HCT116 (cell line): ENCODE measurements at regions not wholly inside any gene's neighbourhood (a gene's known extent, or its start where the extent isn't known, plus 50 kb on each side); places are given as distances from the start of the nearest gene placed in this dataset.

ENCODE experiments used
- ATAC-seq: fragments of 200-7000 bp; cut with Tn5 transposase; 2 replicates; pipeline ENCODE4 v1.9.1; 2020; ENCODE audit warnings: mild to moderate bottlenecking, moderate library complexity
- BruUV-seq: library from RNA; stranded (reverse); fragments of 400-500 nt; replicated peaks from 2 replicates; lab custom pipeline; 2021; lab: Mats Ljungman, UMichigan
- CTCF ChIA-PET: fragments of 300-600 bp; sonication (Branson Sonifier 250); formaldehyde crosslinking; loops from one replicate; lab custom pipeline; 2021; ENCODE audit warnings: antibody characterized with exemption; lab: Charles Lee
- POLR2A ChIA-PET: fragments of 300-600, 350-600 bp; sonication (Branson Sonifier 250); formaldehyde crosslinking; loops from one replicate; lab custom pipeline; 2021; ENCODE audit warnings: antibody characterized with exemption; lab: Charles Lee
- RAD21 ChIA-PET, 2 experiments: fragments of 300-600 bp; sonication (Branson Sonifier 250); formaldehyde crosslinking; loops; one replicate each; lab custom pipeline; 2023; ENCODE audit warnings: low total read pairs in 2 of 2; ENCODE audit not compliant: uncharacterized antibody in 2 of 2, unreplicated experiment in 2 of 2, low non-redundant PET in 1 of 2; lab: Charles Lee
- DNase-seq: peaks from one replicate; pipeline ENCODE4 v3.0.0-alpha.2; 2010; ENCODE audit warnings: low read depth, low spot score
- H2AFZ ChIP-seq: fragments of 200-600 bp; shearing (Covaris generic), sonication (generic); 2 replicates; pipeline ENCODE4 v1.6.1; 2017; ENCODE audit warnings: low read depth, mixed run types, mixed read lengths, antibody characterized with exemption, low read length; ENCODE audit not compliant: poor library complexity, severe bottlenecking
- H3K27ac ChIP-seq: 2 replicates; pipeline ENCODE4 v1.5.1; 2012; ENCODE audit warnings: low read depth, low read length
- H3K27me3 ChIP-seq: fragments of 200-600 bp; sonication (generic); 2 replicates; pipeline ENCODE4 v1.6.1; 2016; ENCODE audit warnings: mixed run types, low read length, mixed read lengths; ENCODE audit not compliant: insufficient read depth
- H3K36me3 ChIP-seq, 2 experiments: fragments of 200-500 bp in 1 of 2; fragments of 200-600 bp in 1 of 2; sonication (Bioruptor generic) in 1 of 2; sonication (generic) in 1 of 2; 2 replicates each; pipeline versions ENCODE4 v1.5.1 to v1.6.1; 2014 to 2016; ENCODE audit warnings: low read length in 2 of 2, inconsistent platforms in 1 of 2, mixed read lengths in 1 of 2, mixed run types in 1 of 2; ENCODE audit not compliant: insufficient read depth in 2 of 2, control insufficient read depth in 1 of 2
- H3K4me1 ChIP-seq, 2 experiments: fragments of 200-600 bp in 1 of 2; sonication (generic) in 1 of 2; 2 replicates each; pipeline versions ENCODE4 v1.5.1 to v1.6.1; 2012 to 2017; ENCODE audit warnings: low read length in 2 of 2, inconsistent platforms in 1 of 2, mild to moderate bottlenecking in 1 of 2, mixed read lengths in 1 of 2, mixed run types in 1 of 2, moderate library complexity in 1 of 2; ENCODE audit not compliant: insufficient read depth in 2 of 2, control insufficient read depth in 1 of 2
- H3K4me2 ChIP-seq: fragments of 200-600 bp; sonication (generic); 2 replicates; pipeline ENCODE4 v1.6.1; 2017; ENCODE audit warnings: mixed run types, low read length, mixed read lengths
- H3K4me3 ChIP-seq, 2 experiments: fragments of 200-600 bp in 1 of 2; sonication (generic) in 1 of 2; replicated peaks in 1 of 2; 2 replicates each; pipeline ENCODE4 v1.5.1; 2011 to 2016; ENCODE audit warnings: low read length in 2 of 2, control low read depth in 1 of 2, low read depth in 1 of 2, mild to moderate bottlenecking in 1 of 2, mixed read lengths in 1 of 2, mixed run types in 1 of 2
- H3K79me2 ChIP-seq: fragments of 200-600 bp; sonication (generic); 2 replicates; pipeline ENCODE4 v1.6.1; 2017; ENCODE audit warnings: mild to moderate bottlenecking, mixed run types, low read length, moderate library complexity, mixed read lengths; ENCODE audit not compliant: insufficient read depth
- H3K9ac ChIP-seq: fragments of 200-600 bp; sonication (generic); 2 replicates; pipeline ENCODE4 v1.6.1; 2016; ENCODE audit warnings: low read length, mixed read lengths
- H3K9me2 ChIP-seq: fragments of 200-600 bp; sonication (generic), shearing (Covaris generic); 2 replicates; pipeline ENCODE4 v1.6.1; 2017; ENCODE audit warnings: mixed run types, mild to moderate bottlenecking, moderate library complexity; ENCODE audit not compliant: insufficient read depth
- H3K9me3 ChIP-seq, 2 experiments: fragments of 200-500 bp in 1 of 2; fragments of 200-600 bp in 1 of 2; sonication (Bioruptor generic) in 1 of 2; sonication (generic) in 1 of 2; 2 replicates each; pipeline ENCODE4 v1.6.1; 2014 to 2017; ENCODE audit warnings: low read length in 2 of 2, mixed read lengths in 2 of 2, inconsistent platforms in 1 of 2, low read depth in 1 of 2, mild to moderate bottlenecking in 1 of 2, mixed run types in 1 of 2, moderate library complexity in 1 of 2; ENCODE audit not compliant: control insufficient read depth in 1 of 2, insufficient read depth in 1 of 2
- H4K20me1 ChIP-seq: fragments of 200-600 bp; sonication (generic), shearing (Covaris generic); 2 replicates; pipeline ENCODE4 v1.6.1; 2017; ENCODE audit warnings: mixed run types, mild to moderate bottlenecking, moderate library complexity; ENCODE audit not compliant: insufficient read depth
- ATF3 ChIP-seq: IDR thresholded peaks from 2 replicates; pipeline ENCODE4 v1.6.1; 2012
- CBX3 ChIP-seq: IDR thresholded peaks from 2 replicates; pipeline ENCODE4 v1.6.1; 2012; ENCODE audit warnings: low read depth
- CEBPB ChIP-seq: IDR thresholded peaks from 2 replicates; pipeline ENCODE4 v1.6.1; 2012; ENCODE audit warnings: low read depth
- EGR1 ChIP-seq: IDR thresholded peaks from 2 replicates; pipeline ENCODE4 v1.6.1; 2012; ENCODE audit warnings: low read depth
- EZH2 ChIP-seq: fragments of 200-600 bp; sonication (generic); IDR thresholded peaks from 2 replicates; pipeline ENCODE4 v1.6.1; 2017; ENCODE audit warnings: antibody characterized with exemption, mixed run types
- EZH2phosphoT487 ChIP-seq: fragments of 200-600 bp; IDR thresholded peaks from 2 replicates; pipeline ENCODE4 v1.6.1; 2018; ENCODE audit warnings: antibody characterized with exemption, borderline replicate concordance
- FOSL1 ChIP-seq: IDR thresholded peaks from 2 replicates; pipeline ENCODE4 v1.6.1; 2012; ENCODE audit warnings: low read depth
- JUND ChIP-seq: IDR thresholded peaks from 2 replicates; pipeline ENCODE4 v1.6.1; 2012
- POLR2A ChIP-seq: IDR thresholded peaks from 2 replicates; pipeline ENCODE4 v1.7.0; 2011; ENCODE audit warnings: borderline replicate concordance; ENCODE audit not compliant: insufficient read depth, insufficient read length; ENCODE audit errors: extremely low read depth
- POLR2AphosphoS5 ChIP-seq: IDR thresholded peaks from 2 replicates; pipeline ENCODE4 v1.6.1; 2011; ENCODE audit warnings: mild to moderate bottlenecking, low read depth, low read length, moderate library complexity
- RAD21 ChIP-seq: IDR thresholded peaks from 2 replicates; pipeline ENCODE4 v1.6.1; 2012; ENCODE audit warnings: low read depth, mild to moderate bottlenecking
- SIN3A ChIP-seq: IDR thresholded peaks from 2 replicates; pipeline ENCODE4 v1.6.1; 2012; ENCODE audit warnings: low read depth
- SRF ChIP-seq: IDR thresholded peaks from 2 replicates; pipeline ENCODE4 v1.6.1; 2012; ENCODE audit warnings: low read depth
- TCF7L2 ChIP-seq: IDR thresholded peaks from 2 replicates; pipeline ENCODE4 v1.7.0; 2011; ENCODE audit warnings: borderline replicate concordance, inconsistent platforms; ENCODE audit not compliant: insufficient read depth, insufficient read length; ENCODE audit errors: extremely low read depth
- YY1 ChIP-seq: IDR thresholded peaks from 2 replicates; pipeline ENCODE4 v1.6.1; 2011; ENCODE audit warnings: low read length, low read depth, moderate library complexity, mild to moderate bottlenecking; ENCODE audit not compliant: insufficient replicate concordance; ENCODE audit errors: extremely low read depth
- ZBTB33 ChIP-seq: IDR thresholded peaks from 2 replicates; pipeline ENCODE4 v1.6.1; 2011; ENCODE audit warnings: mild to moderate bottlenecking, low read length, moderate library complexity; ENCODE audit not compliant: insufficient replicate concordance; ENCODE audit errors: extremely low read depth
- ZFX ChIP-seq: fragments of 450-650 bp; IDR thresholded peaks from 2 replicates; pipeline ENCODE4 v1.6.1; 2017
- ZNF274 ChIP-seq: fragments of 200-500 bp; sonication (Bioruptor generic); IDR thresholded peaks from 2 replicates; pipeline ENCODE4 v1.6.1; 2014; ENCODE audit warnings: mild to moderate bottlenecking, low read depth, low read length, inconsistent platforms
- intact Hi-C: fragments of 100-400 bp; cut with micrococcal nuclease; formaldehyde crosslinking; loops from 2 replicates; pipeline ENCODE4 v1.10.0; 2022
- TF ChIP-seq, protein P1 (sequence below): IDR thresholded peaks from 2 replicates; pipeline ENCODE4 v1.6.1; 2012; ENCODE audit warnings: low read depth
- TF ChIP-seq, protein P2 (sequence below), 3 experiments: fragments of 200-600 bp in 1 of 3; sonication (generic) in 1 of 3; IDR thresholded peaks in 2 of 3; conservative IDR thresholded peaks in 1 of 3; 2 replicates each; pipeline ENCODE4 v1.5.1; 2012 to 2017; ENCODE audit warnings: low read depth in 2 of 3, low read length in 2 of 3, antibody characterized with exemption in 1 of 3, borderline replicate concordance in 1 of 3, control low read depth in 1 of 3, mild to moderate bottlenecking in 1 of 3, mixed read lengths in 1 of 3, mixed run types in 1 of 3, moderate library complexity in 1 of 3; ENCODE audit not compliant: insufficient read depth in 1 of 3

DNA sequence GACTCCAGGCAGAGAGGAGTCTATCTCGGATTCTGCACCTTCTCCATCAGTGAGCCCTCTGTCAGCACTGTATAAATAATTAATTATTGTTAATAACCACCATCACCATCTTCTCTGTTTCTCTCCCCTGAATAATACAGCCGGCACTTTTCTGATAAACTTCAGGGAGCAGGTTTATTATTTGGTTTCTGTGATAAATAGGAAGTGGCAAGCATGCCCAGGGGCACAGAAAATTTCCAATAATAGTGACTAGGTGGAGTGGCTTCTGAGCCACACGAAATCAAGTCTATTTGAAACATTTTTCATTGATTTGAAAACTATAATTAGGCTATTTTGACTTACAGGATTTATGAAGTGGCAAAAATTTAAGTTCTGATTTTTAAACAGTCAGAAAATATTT is 186.8 kb upstream of the TMEM229A start:
- BruUV-seq: no TSS peak
- Histone ChIP-seq H3K27me3 (no peaks in the 10 kb centered on the region), H2AFZ (no peak overlapping the region), H3K4me3 (no peak overlapping the region), H3K4me2 (no peak overlapping the region), H3K9me3 (no peaks in the 10 kb centered on the region; a peak in 1 of 4 replicates), H3K4me1 (no peaks in the 10 kb centered on the region), H3K36me3 (no peaks in the 10 kb centered on the region), H3K9ac (no peak overlapping the region), H4K20me1 (no peaks in the 10 kb centered on the region), H3K27ac (no peak overlapping the region), H3K79me2 (no peaks in the 10 kb centered on the region), H3K9me2 (no peaks in the 10 kb centered on the region)
- ChIA-PET CTCF (no interaction called here), POLR2A (no interaction called here), RAD21 (no interaction called here)
- TF ChIP-seq, protein P1, sequence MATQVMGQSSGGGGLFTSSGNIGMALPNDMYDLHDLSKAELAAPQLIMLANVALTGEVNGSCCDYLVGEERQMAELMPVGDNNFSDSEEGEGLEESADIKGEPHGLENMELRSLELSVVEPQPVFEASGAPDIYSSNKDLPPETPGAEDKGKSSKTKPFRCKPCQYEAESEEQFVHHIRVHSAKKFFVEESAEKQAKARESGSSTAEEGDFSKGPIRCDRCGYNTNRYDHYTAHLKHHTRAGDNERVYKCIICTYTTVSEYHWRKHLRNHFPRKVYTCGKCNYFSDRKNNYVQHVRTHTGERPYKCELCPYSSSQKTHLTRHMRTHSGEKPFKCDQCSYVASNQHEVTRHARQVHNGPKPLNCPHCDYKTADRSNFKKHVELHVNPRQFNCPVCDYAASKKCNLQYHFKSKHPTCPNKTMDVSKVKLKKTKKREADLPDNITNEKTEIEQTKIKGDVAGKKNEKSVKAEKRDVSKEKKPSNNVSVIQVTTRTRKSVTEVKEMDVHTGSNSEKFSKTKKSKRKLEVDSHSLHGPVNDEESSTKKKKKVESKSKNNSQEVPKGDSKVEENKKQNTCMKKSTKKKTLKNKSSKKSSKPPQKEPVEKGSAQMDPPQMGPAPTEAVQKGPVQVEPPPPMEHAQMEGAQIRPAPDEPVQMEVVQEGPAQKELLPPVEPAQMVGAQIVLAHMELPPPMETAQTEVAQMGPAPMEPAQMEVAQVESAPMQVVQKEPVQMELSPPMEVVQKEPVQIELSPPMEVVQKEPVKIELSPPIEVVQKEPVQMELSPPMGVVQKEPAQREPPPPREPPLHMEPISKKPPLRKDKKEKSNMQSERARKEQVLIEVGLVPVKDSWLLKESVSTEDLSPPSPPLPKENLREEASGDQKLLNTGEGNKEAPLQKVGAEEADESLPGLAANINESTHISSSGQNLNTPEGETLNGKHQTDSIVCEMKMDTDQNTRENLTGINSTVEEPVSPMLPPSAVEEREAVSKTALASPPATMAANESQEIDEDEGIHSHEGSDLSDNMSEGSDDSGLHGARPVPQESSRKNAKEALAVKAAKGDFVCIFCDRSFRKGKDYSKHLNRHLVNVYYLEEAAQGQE: no peak
- no peak for TF ChIP-seq ZBTB33
- TF ChIP-seq TCF7L2: no peak
- TF ChIP-seq, protein P2, sequence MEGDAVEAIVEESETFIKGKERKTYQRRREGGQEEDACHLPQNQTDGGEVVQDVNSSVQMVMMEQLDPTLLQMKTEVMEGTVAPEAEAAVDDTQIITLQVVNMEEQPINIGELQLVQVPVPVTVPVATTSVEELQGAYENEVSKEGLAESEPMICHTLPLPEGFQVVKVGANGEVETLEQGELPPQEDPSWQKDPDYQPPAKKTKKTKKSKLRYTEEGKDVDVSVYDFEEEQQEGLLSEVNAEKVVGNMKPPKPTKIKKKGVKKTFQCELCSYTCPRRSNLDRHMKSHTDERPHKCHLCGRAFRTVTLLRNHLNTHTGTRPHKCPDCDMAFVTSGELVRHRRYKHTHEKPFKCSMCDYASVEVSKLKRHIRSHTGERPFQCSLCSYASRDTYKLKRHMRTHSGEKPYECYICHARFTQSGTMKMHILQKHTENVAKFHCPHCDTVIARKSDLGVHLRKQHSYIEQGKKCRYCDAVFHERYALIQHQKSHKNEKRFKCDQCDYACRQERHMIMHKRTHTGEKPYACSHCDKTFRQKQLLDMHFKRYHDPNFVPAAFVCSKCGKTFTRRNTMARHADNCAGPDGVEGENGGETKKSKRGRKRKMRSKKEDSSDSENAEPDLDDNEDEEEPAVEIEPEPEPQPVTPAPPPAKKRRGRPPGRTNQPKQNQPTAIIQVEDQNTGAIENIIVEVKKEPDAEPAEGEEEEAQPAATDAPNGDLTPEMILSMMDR (IDR thresholded peaks at IDR 0.05 in 2 of 3, conservative IDR thresholded peaks at IDR 0.05 in 1 of 3; ENCODE audit: borderline replicate concordance in 1 of 3, insufficient read depth in 1 of 3, low read depth in 2 of 3, low read length in 2 of 3): no peak
- no peak for TF ChIP-seq SRF
- TF ChIP-seq CBX3: no peak
- no peak for TF ChIP-seq ZFX
- TF ChIP-seq RAD21: no peak
- TF ChIP-seq EGR1: no peak
- no peak for TF ChIP-seq EZH2
- no peak for TF ChIP-seq SIN3A
- TF ChIP-seq POLR2A: no peak
- TF ChIP-seq POLR2AphosphoS5: no peak
- TF ChIP-seq JUND: no peak
- TF ChIP-seq ZNF274: no peak
- TF ChIP-seq EZH2phosphoT487: no peak
- TF ChIP-seq CEBPB: no peak
- no peak for TF ChIP-seq YY1
- no peak for TF ChIP-seq FOSL1
- no peak for TF ChIP-seq ATF3
- ATAC-seq (no peak), DNase-seq (no peak)
- intact Hi-C loops: no loop called here
